SU-DHL-6 (cell line): ENCODE measurements at regions not wholly inside any gene's neighbourhood (a gene's known extent, or its start where the extent isn't known, plus 50 kb on each side); places are given as distances from the start of the nearest gene placed in this dataset.

Source experiments
- CTCF ChIP-seq: fragments of 200-600 bp; sonication (generic); IDR thresholded peaks from one replicate; pipeline ENCODE4 v1.5.1; 2017; ENCODE audit warnings: antibody characterized with exemption, mild to moderate bottlenecking, low read length, moderate library complexity; ENCODE audit not compliant: insufficient read depth, poor library complexity, severe bottlenecking
- EZH2phosphoT487 ChIP-seq: fragments of 200-600 bp; sonication (generic), shearing (Covaris generic); conservative IDR thresholded peaks from 2 replicates; pipeline ENCODE4 v1.6.1; 2018; ENCODE audit warnings: mild to moderate bottlenecking, antibody characterized with exemption, low read length, moderate library complexity, mixed read lengths

GRCh38 chr12:107873223-107873622 is 98.7 kb downstream of the ASCL4 start:
- TF ChIP-seq EZH2phosphoT487, result no peak
- TF ChIP-seq CTCF, result no peak
